Activated CD4-positive, alpha-beta T cell treated with anti-CD3 and anti-CD28 coated beads for 36 hours (primary cell): ENCODE measurements at regions not wholly inside any gene's neighbourhood (a gene's known extent, or its start where the extent isn't known, plus 50 kb on each side); places are given as distances from the start of the nearest gene placed in this dataset.

Experiments
- ATAC-seq: fragments of 200-7000 bp; cut with Tn5 transposase; one replicate; pipeline ENCODE4 v1.10.0; 2021; ENCODE audit warnings: mild to moderate bottlenecking, moderate library complexity
- CTCF ChIA-PET: fragments of 350-600 bp; sonication (Branson Sonifier 250); formaldehyde crosslinking; loops from one replicate; lab custom pipeline; 2021; ENCODE audit warnings: antibody characterized with exemption; lab: Charles Lee
- POLR2A ChIA-PET: fragments of 350-600 bp; sonication (Branson Sonifier 250); formaldehyde crosslinking; loops from one replicate; lab custom pipeline; 2021; ENCODE audit warnings: antibody characterized with exemption, inconsistent platforms; lab: Charles Lee
- DNase-seq: peaks from one replicate; pipeline ENCODE4 v3.0.0-alpha.2; 2020
- H3K27ac Mint-ChIP-seq: one replicate; pipeline ENCODE4 v1.8.0; 2021; ENCODE audit warnings: mixed read lengths
- H3K27me3 Mint-ChIP-seq: one replicate; pipeline ENCODE4 v1.8.0; 2021; ENCODE audit warnings: mixed read lengths
- H3K36me3 Mint-ChIP-seq: one replicate; pipeline ENCODE4 v1.8.0; 2021; ENCODE audit warnings: low read depth, mixed read lengths
- H3K4me1 Mint-ChIP-seq: one replicate; pipeline ENCODE4 v1.8.0; 2021; ENCODE audit warnings: mixed read lengths
- H3K4me3 Mint-ChIP-seq: one replicate; pipeline ENCODE4 v1.8.0; 2021; ENCODE audit warnings: mild to moderate bottlenecking, moderate library complexity, mixed read lengths
- H3K9me3 Mint-ChIP-seq: one replicate; pipeline ENCODE4 v1.8.0; 2021; ENCODE audit warnings: low read depth, mixed read lengths
- intact Hi-C, 2 experiments: fragments of 100-400 bp; cut with DNase I in 1 of 2; cut with micrococcal nuclease in 1 of 2; formaldehyde crosslinking; loops; one replicate each; pipeline versions ENCODE4 v1.14.2 to v1.15.1; 2022 to 2024; cut with DNase I, micrococcal nuclease

GRCh38 chr18:67583621-67584020 is 67.1 kb upstream of the DSEL start:
- Mint-ChIP-seq H3K36me3 (no peaks in the 10 kb centered on the region), H3K9me3 (no peaks in the 10 kb centered on the region), H3K4me1 (no peaks in the 10 kb centered on the region), H3K4me3 (no peak overlapping the region), H3K27me3 (peaks cover 3% of the 10 kb centered on the region), H3K27ac (no peak overlapping the region)
- intact Hi-C loops = no loop called here
- ChIA-PET POLR2A (no interaction called here), CTCF (no interaction called here)
- DNase-seq = no peak
- no peak for ATAC-seq

GRCh38 chr18:67582488-67582887 is 66.0 kb upstream of the DSEL start:
- Mint-ChIP-seq H3K36me3 (no peaks in the 10 kb centered on the region), H3K27ac (no peak overlapping the region), H3K27me3 (peaks cover 3% of the 10 kb centered on the region), H3K4me1 (no peaks in the 10 kb centered on the region), H3K4me3 (no peak overlapping the region), H3K9me3 (no peaks in the 10 kb centered on the region)
- intact Hi-C loops = no loop called here
- CTCF ChIA-PET = no interaction called here
- no peak for ATAC-seq
- POLR2A ChIA-PET = no interaction called here
- no peak for DNase-seq

DNA sequence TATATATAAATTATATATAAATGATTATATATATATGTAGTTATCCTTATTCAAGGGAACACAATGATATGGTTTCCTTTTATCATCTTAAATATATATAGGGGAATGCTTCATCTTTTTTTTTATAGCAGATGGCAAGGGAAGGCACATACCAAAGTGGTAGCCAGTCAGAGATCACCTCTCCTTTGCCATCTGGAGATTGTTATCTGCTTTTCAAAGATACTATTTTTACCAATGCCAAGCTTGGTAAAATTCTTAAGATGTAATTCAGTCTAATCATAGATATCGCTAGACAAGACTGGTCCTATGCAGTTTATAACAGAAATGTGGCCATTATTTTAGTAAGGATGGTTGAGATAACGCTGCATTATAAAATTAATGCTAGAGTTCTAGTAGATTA is 64.7 kb upstream of the DSEL start:
- POLR2A ChIA-PET = no interaction called here
- Mint-ChIP-seq H3K27me3 (peaks cover 3% of the 10 kb centered on the region), H3K9me3 (no peaks in the 10 kb centered on the region), H3K36me3 (no peaks in the 10 kb centered on the region), H3K4me3 (no peak overlapping the region), H3K4me1 (no peaks in the 10 kb centered on the region), H3K27ac (no peak overlapping the region)
- DNase-seq = no peak
- no peak for ATAC-seq
- CTCF ChIA-PET = no interaction called here
- intact Hi-C loops = no loop called here

- Mint-ChIP-seq H3K9me3 (no peaks in the 10 kb centered on the region), H3K27ac (no peak overlapping the region), H3K4me1 (no peaks in the 10 kb centered on the region), H3K27me3 (no peaks in the 10 kb centered on the region), H3K4me3 (no peak overlapping the region), H3K36me3 (no peaks in the 10 kb centered on the region)
- ATAC-seq (no peak), DNase-seq (no peak)
- intact Hi-C loops = no loop called here
- ChIA-PET POLR2A (no interaction called here), CTCF (interaction anchor here (0.6 kb wide), 1 partner anchor 293 kb away, joined by 3 read pairs; no protein-coding TSS in a partner anchor)
Observed at GRCh38 chr18:67577386-67577785, 60.9 kb upstream of the DSEL start.

DNA sequence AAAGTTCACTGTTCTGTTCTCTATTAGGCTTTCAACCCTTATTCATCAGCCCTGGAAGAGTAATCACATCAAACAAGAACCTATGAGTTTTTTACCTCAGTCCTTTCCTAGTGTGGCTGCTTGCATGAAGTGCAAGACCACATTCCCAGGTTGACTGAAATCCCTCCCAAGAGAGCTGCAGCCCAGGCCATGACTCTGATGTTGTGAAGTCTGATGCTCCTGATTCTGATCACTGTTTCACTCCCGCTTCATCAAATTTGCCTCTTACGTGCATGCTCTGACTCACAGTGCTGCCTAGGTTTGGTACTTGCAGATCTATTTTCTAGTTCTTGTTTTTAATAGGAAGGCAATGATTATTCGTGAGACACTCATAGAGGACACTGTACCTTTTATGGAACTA is 58.2 kb upstream of the DSEL start:
- DNase-seq = peak; percentile 11
- peaks cover 4% of the 10 kb centered on the region for H3K27me3 Mint-ChIP-seq
- ChIA-PET POLR2A (no interaction called here), CTCF (no interaction called here)
- no peak overlapping the region for H3K4me3 Mint-ChIP-seq
- no peak overlapping the region for H3K27ac Mint-ChIP-seq
- H3K36me3 Mint-ChIP-seq = no peaks in the 10 kb centered on the region
- no peaks in the 10 kb centered on the region for H3K4me1 Mint-ChIP-seq
- intact Hi-C loops = no loop called here
- ATAC-seq = peak; percentile 26
- no peaks in the 10 kb centered on the region for H3K9me3 Mint-ChIP-seq

GRCh38 chr18:67568166-67568565 is 51.6 kb upstream of the DSEL start:
- H3K4me1 Mint-ChIP-seq = no peaks in the 10 kb centered on the region
- intact Hi-C loops = no loop called here
- no peaks in the 10 kb centered on the region for H3K36me3 Mint-ChIP-seq
- ATAC-seq = no peak
- ChIA-PET POLR2A (no interaction called here), CTCF (no interaction called here)
- H3K27me3 Mint-ChIP-seq = peaks cover 7% of the 10 kb centered on the region
- H3K9me3 Mint-ChIP-seq = no peaks in the 10 kb centered on the region
- H3K27ac Mint-ChIP-seq = no peak overlapping the region
- H3K4me3 Mint-ChIP-seq = no peak overlapping the region
- DNase-seq = no peak
